ENCODE measurements at regions not wholly inside any gene's neighbourhood (a gene's known extent, or its start where the extent isn't known, plus 50 kb on each side); places are given as distances from the start of the nearest gene placed in this dataset.

- TF ChIP-seq RAD21 (IDR thresholded peaks at IDR 0.05 in 1 of 2, conservative IDR thresholded peaks at IDR 0.05 in 1 of 2; ENCODE audit: low read depth in 2 of 2, low read length in 2 of 2) (no peak), POLR2A (IDR thresholded peaks at IDR 0.05; ENCODE audit: control extremely low read depth in 1 of 2, low read depth in 2 of 2, low read length in 2 of 2) (no peak), YY1 (IDR thresholded peaks at IDR 0.05; ENCODE audit: low read depth, low read length) (no peak), CTCF (IDR thresholded peaks at IDR 0.05; ENCODE audit: control extremely low read depth in 1 of 3, insufficient read depth in 1 of 3, low read depth in 1 of 3, low read length in 3 of 3) (no peak), TAF1 (IDR thresholded peaks at IDR 0.05; ENCODE audit: low read depth, low read length) (no peak), GABPA (IDR thresholded peaks at IDR 0.05; ENCODE audit: borderline replicate concordance, insufficient read depth, low read length) (no peak), EZH2 (IDR thresholded peaks at IDR 0.05; ENCODE audit: low read depth, low read length, severe bottlenecking) (no peak), CREB1 (IDR thresholded peaks at IDR 0.05) (no peak), CEBPB (IDR thresholded peaks at IDR 0.05; ENCODE audit: low read depth, low read length) (no peak), CHD2 (IDR thresholded peaks at IDR 0.05; ENCODE audit: low read length) (no peak), TCF12 (IDR thresholded peaks at IDR 0.05; ENCODE audit: low read depth, low read length) (no peak)
Observed at GRCh38 chr2:58354230-58354629, 113.1 kb upstream of the FANCL start.
